ENCODE measurements at regions not wholly inside any gene's neighbourhood (a gene's known extent, or its start where the extent isn't known, plus 50 kb on each side); places are given as distances from the start of the nearest gene placed in this dataset.

DNA sequence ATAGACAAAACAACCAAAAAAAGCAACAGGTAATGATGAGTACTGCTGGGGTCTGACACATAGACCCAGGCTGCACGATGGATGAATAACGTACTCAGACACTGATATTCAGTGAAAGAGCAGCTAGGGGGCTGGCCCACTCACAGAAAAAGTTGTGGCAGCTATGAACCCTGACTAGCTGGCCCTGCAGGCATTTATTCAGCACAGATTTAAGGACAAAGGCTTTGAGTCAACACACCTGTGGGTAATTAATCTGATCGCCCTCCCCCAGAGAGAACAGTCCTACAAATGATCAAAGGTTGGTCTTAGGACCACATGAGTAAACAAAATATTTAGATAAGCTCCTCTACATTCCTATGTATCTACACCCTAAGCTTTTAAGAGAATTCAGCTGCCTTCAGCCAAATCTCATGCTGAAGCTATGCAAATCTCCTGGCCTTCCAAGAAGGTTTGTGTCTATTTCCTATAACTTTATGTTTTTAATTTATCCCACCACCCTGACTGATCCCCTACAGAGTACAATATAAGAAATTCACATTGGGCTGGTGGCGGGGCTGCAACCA, 81.7 kb upstream of the NXT1 start:
- Histone ChIP-seq H3K4me3 (no peak overlapping the region), H3K4me1 (no peaks in the 10 kb centered on the region), H3K27me3 (ENCODE audit: low read depth) (no peaks in the 10 kb centered on the region), H3K36me3 (replicated peaks) (no peaks in the 10 kb centered on the region), H3K9me3 (no peaks in the 10 kb centered on the region)
- in situ Hi-C loops (cut with MboI; ENCODE audit: low sequenced_read_pairs): no loop called here
- no peak for DNase-seq (ENCODE audit: low spot score in 2 of 2)

DNA sequence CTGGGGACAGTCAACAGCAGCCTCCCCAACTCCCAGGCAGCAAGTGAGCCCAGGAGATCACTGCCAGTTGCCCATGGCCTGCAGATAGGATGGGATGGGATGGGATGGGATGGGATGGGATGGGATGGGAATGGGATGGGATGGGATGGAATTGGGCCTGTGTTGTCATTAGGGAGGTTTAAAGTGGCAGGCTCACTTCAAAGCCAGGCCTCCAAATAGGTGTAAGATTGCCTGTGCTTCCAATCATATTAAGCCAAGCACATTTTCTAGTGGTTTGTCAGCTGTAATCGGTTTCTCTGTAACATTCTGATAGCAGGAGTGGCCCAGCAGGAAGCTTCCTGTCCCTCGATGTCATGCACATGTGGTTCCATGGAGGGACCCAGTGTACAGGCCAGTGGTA, 82.7 kb upstream of the NXT1 start:
- no peak for DNase-seq (ENCODE audit: low spot score in 2 of 2)
- no peaks in the 10 kb centered on the region for H3K9me3 ChIP-seq
- no peaks in the 10 kb centered on the region for H3K36me3 ChIP-seq (replicated peaks)
- no peak overlapping the region for H3K4me3 ChIP-seq
- H3K27me3 ChIP-seq (ENCODE audit: low read depth): no peaks in the 10 kb centered on the region
- H3K4me1 ChIP-seq: no peaks in the 10 kb centered on the region
- in situ Hi-C loops (cut with MboI; ENCODE audit: low sequenced_read_pairs): no loop called here

DNA sequence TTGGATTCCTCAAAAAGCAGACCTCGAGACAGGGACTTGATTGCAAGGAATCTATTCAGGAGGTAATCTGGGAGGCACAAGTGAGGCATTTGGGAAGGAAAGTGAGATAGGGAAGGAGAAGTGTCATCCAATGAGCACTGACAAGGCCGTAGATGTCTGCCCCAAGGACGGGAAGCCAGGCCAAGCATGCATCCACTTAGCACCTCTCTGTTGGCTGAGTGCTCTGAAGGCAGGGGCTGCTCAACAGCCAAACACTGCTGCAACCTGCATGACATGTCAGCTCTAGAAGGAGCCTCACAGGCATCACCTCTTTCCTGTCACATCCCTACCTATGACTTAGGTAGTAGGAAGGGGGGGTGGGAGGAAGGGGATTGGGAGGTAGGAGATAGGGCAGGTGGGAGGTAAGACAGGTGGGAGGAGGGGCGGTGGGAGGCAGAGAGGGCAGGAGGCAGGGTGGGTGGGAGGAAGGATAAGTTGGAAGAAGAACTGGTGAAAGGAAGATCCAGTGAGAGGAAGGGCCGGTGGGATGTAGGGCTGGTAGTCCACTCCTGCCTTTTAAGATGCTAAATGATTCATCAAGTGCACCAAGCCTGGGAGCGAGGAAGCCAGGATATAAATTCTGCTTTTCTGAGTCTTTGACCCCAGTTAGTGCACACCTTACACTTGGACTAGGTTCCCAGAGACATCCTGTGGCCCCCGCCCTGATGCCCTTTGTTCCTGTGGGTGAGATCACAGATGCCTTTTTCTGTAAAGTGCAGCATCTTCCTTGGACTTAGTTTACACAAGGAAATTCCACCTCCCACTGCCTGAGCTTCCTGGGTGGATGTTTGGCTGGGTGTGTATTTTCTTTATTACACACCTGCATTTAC, 83.8 kb upstream of the NXT1 start:
- Histone ChIP-seq H3K27me3 (ENCODE audit: low read depth) (no peaks in the 10 kb centered on the region), H3K9me3 (no peaks in the 10 kb centered on the region), H3K4me3 (no peak overlapping the region), H3K36me3 (replicated peaks) (no peaks in the 10 kb centered on the region), H3K4me1 (no peaks in the 10 kb centered on the region)
- DNase-seq (ENCODE audit: low spot score in 2 of 2): no peak
- in situ Hi-C loops (cut with MboI; ENCODE audit: low sequenced_read_pairs): no loop called here

DNA sequence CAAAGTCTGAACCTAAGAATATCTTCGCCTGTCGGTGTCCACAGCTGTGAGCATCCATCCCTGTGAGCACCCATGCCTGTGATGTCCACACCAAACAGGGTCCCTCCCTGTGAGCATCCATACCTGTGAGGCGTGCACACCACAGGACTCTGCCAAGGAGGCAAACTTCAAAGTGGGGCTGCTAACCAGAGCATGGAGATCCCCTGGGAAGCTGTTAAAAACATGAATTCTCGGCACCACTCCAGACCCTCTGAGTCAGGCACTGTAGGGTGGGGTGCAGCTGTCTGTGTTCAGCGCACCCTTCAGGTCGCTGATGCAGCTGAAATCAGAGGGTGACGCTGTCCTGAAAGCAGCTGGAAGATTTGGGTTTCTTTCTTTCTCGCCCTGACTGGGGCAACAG, 85.4 kb upstream of the NXT1 start:
- H3K9me3 ChIP-seq: no peaks in the 10 kb centered on the region
- H3K36me3 ChIP-seq (replicated peaks): no peaks in the 10 kb centered on the region
- H3K4me1 ChIP-seq: no peaks in the 10 kb centered on the region
- no peaks in the 10 kb centered on the region for H3K27me3 ChIP-seq (ENCODE audit: low read depth)
- in situ Hi-C loops (cut with MboI; ENCODE audit: low sequenced_read_pairs): no loop called here
- no peak overlapping the region for H3K4me3 ChIP-seq
- no peak for DNase-seq (ENCODE audit: low spot score in 2 of 2)

DNA sequence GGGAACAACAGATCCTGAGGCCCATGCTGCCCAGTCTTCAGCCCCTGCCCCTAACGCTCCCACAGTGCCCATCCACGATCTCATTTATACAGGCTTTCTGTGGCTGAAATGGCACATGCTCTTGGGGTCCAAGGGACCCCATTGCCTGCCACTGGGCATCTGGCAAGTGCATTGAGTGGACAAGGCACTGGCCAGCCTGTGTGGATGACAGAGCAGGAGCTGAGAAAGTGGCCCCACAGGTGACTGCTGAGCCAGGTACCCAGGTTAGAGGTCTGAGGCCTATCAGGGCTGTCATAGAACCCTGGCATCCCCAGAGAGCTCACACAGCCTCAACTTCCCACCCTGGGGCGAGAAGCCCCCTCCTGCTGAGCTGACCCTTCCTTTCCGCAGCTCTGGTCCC, 86.0 kb upstream of the NXT1 start:
- Histone ChIP-seq H3K27me3 (ENCODE audit: low read depth) (no peaks in the 10 kb centered on the region), H3K4me1 (no peaks in the 10 kb centered on the region), H3K4me3 (no peak overlapping the region), H3K36me3 (replicated peaks) (no peaks in the 10 kb centered on the region), H3K9me3 (no peaks in the 10 kb centered on the region)
- DNase-seq (ENCODE audit: low spot score in 2 of 2): no peak
- in situ Hi-C loops (cut with MboI; ENCODE audit: low sequenced_read_pairs): no loop called here

DNA sequence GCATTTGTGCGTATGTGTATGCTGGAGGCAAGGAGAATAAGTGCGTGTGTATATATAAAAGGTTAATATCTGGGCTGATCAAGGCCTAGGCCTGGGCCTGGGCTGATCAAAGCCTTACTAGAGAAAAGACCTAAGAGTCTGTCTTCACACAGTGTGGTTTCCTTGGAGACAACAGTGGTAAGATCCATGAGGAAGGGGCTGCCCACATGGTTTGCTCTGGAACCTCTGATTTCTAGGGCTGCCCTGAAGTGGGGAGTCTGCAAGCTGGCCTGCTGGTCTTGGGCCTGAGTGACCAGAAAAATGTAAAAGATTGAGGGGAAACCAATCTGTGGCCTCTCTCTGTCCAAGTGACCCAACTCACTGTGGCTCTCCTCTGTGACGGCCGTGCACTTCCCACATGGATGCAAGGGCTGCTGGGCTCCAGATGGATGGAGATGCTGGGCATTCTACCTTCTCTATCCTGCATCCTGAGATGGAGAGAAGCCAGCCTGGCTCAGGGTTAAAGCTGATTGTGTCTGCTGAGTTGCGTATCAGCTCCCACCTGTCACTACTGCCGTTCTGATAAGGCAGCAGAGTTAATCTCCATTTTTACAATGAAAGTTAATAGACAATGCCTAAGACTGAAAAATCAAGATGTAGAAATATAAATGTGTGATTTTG, 90.3 kb upstream of the NXT1 start:
- DNase-seq (ENCODE audit: low spot score in 2 of 2): no peak
- Histone ChIP-seq H3K27me3 (ENCODE audit: low read depth) (no peaks in the 10 kb centered on the region), H3K9me3 (no peaks in the 10 kb centered on the region), H3K4me3 (no peak overlapping the region), H3K4me1 (no peaks in the 10 kb centered on the region), H3K36me3 (replicated peaks) (no peaks in the 10 kb centered on the region)
- in situ Hi-C loops (cut with MboI; ENCODE audit: low sequenced_read_pairs): no loop called here

DNA sequence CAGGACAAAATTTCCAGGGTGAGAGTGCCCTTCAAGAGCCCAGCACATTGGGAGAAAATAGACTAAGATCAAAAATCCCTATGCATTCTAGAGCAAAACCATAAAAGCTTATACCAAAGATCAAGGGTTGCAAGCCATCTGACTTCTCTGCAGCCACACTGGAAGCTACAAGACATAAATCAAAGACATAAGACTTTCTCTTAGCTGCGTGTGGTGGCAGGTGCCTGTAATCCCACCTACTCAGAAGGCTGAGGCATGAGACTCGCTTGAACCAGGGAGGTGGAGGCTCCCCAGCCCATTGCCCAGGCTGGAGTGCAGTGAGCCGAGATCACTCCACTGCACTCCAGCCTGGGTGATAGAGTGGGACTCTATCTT, 91.9 kb upstream of the NXT1 start:
- H3K4me1 ChIP-seq: no peaks in the 10 kb centered on the region
- in situ Hi-C loops (cut with MboI; ENCODE audit: low sequenced_read_pairs): no loop called here
- no peaks in the 10 kb centered on the region for H3K27me3 ChIP-seq (ENCODE audit: low read depth)
- H3K9me3 ChIP-seq: no peaks in the 10 kb centered on the region
- DNase-seq (ENCODE audit: low spot score in 2 of 2): no peak
- no peaks in the 10 kb centered on the region for H3K36me3 ChIP-seq (replicated peaks)
- H3K4me3 ChIP-seq: no peak overlapping the region

DNA sequence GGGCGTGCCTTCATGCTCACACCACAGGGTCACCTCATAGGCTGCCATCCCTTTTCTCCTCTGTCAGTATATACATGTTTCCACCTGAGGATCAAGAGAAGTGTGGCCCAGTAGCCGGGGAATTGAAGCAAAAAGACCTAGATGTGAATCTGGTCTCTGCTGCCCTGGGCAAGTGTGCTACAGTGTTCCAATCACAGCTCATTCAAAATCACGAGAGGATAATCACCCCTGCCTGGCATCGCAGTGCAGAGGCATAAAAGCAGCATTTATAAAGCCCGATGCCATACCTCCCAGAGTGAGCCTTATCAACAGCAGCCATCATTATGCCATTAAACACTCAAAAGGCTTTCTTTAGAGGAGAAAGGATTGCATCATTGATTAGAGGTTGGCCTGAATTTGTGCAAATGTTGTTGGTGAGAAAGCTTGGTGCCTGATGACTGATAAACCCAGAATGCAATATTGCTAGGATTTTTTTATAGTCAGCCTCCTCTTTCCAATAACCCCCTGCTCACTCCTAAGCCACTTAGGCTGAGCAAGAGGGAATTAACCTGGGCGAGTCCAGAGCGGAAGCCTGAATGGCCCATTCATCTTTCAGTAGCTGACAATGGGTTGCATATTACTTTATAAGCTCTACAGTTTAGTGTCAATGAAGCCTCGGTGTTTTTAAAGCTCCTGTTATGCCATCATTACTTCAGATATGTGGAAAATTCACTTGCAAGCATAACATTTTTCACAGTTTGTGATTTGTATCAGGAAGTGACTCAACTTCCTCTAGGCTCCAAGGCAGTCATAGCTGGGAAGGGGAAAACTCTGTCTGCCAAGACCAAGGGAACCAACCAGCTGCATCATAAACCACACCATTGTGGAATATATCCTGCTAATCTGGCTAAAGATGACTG, 92.5 kb upstream of the NXT1 start:
- Histone ChIP-seq H3K36me3 (replicated peaks) (no peaks in the 10 kb centered on the region), H3K9me3 (no peaks in the 10 kb centered on the region), H3K4me3 (no peak overlapping the region), H3K4me1 (no peaks in the 10 kb centered on the region), H3K27me3 (ENCODE audit: low read depth) (no peaks in the 10 kb centered on the region)
- in situ Hi-C loops (cut with MboI; ENCODE audit: low sequenced_read_pairs): no loop called here
- no peak for DNase-seq (ENCODE audit: low spot score in 2 of 2)

DNA sequence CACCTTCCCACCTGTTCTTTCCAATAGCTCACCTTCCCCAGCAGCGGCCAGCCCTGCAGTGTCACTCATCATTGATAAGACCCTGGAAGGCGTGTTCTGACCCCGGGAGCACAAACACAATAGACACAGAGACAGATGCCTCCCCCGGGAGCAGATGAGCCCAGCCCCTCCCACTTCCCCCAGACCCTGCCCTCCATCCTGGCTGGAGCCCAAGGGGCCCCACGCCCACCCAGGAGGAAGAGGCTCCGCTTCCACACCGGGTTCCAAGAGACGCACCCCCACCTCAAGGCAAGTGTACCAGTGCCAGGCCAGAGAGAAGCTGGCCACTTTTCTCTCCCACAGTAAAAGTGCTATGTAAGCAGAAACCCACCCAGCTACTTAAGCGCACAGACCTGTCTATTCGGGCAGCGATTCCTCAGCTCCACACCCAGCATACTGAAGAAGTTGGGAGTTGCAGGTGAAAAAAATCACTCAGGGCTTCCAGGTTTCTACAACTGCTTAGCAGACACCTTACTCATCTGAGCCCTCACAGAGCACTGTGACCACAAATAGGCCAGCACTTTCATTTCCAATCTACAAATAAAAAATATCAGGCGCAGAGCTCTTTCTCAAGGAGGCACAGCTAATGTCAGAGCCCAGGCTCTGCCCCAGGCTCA, 93.4 kb upstream of the NXT1 start:
- Histone ChIP-seq H3K4me1 (no peaks in the 10 kb centered on the region), H3K9me3 (no peaks in the 10 kb centered on the region), H3K27me3 (ENCODE audit: low read depth) (no peaks in the 10 kb centered on the region), H3K4me3 (no peak overlapping the region), H3K36me3 (replicated peaks) (no peaks in the 10 kb centered on the region)
- in situ Hi-C loops (cut with MboI; ENCODE audit: low sequenced_read_pairs): no loop called here
- DNase-seq (ENCODE audit: low spot score in 2 of 2): no peak

DNA sequence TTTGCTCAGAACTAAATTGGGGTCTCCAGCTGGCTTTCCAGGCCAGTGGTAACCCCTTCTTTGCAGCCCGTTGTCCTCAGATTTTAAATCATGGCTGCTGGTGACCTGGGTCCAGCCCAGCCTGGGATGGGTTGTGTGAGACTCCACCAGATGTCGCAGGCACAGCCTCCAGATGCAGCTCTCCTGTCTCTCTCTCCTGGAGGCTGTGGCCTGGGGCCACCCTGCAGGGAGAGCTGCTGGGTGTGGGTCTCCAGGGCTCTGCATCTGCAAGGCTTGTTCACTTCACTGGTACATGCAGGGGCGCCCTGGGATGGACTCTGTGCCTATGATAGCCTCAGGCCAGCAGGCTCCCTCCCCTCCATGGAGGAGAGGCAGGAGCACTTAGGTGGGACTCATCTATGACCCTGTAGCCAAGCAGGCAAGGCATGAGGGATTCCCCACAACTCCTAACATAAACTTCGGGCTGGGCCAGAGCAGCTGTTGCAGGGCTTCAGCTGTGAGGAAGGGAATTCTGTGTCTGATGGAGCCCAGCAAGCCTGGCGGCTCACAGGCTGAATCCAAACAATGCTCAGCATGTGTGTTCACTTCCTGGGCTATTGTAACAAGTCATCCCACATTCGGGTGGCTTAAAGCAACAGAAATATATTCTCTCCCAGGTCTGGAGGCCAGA, 94.7 kb upstream of the NXT1 start:
- Histone ChIP-seq H3K9me3 (no peaks in the 10 kb centered on the region), H3K27me3 (ENCODE audit: low read depth) (no peaks in the 10 kb centered on the region), H3K36me3 (replicated peaks) (no peaks in the 10 kb centered on the region), H3K4me3 (no peak overlapping the region), H3K4me1 (no peaks in the 10 kb centered on the region)
- in situ Hi-C loops (cut with MboI; ENCODE audit: low sequenced_read_pairs): no loop called here
- DNase-seq (ENCODE audit: low spot score in 2 of 2): no peak

DNA sequence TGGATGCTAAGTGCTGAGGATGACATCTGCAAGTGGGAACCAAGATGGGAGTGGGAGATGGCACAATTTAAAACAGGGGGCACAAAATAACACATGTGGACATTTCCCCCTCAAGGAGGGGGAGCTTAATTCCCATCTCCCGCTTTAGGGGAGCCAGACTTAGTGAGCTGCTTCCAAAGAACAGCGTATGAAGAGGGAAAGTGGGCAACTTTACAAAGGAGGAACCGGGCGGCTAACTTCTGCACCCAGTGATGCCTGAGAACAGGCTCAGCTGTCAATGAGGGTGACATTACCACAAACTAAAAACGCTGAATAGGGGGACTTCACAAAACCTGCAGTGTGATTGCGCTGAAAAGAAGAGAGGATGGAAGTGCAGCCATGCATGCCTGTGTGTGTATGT, 95.5 kb upstream of the NXT1 start:
- in situ Hi-C loops (cut with MboI; ENCODE audit: low sequenced_read_pairs): no loop called here
- Histone ChIP-seq H3K36me3 (replicated peaks) (no peaks in the 10 kb centered on the region), H3K27me3 (ENCODE audit: low read depth) (no peaks in the 10 kb centered on the region), H3K4me3 (no peak overlapping the region), H3K4me1 (no peaks in the 10 kb centered on the region), H3K9me3 (no peaks in the 10 kb centered on the region)
- DNase-seq (ENCODE audit: low spot score in 2 of 2): no peak

DNA sequence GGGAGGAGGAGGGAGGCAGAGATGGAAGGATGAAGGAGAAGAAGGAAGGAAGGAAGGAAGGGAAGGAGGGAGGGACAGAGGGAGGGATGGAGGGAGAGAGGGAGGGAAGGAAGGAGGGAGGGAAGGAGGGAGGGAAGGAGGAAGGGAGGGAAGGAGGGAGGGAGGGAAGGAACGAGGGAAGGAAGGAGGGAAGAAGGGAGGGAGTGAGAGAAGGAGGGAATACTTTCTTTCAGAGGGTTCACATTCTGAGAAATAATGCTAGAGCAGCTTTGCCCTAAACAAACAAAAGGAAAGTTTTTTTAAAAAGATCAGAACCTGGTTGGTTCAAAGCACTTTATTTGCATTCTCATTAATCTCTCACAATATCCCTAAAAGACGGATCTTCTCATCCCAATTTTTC, 96.1 kb upstream of the NXT1 start:
- Histone ChIP-seq H3K27me3 (ENCODE audit: low read depth) (no peaks in the 10 kb centered on the region), H3K36me3 (replicated peaks) (no peaks in the 10 kb centered on the region), H3K4me3 (no peak overlapping the region), H3K9me3 (no peaks in the 10 kb centered on the region), H3K4me1 (no peaks in the 10 kb centered on the region)
- DNase-seq (ENCODE audit: low spot score in 2 of 2): no peak
- in situ Hi-C loops (cut with MboI; ENCODE audit: low sequenced_read_pairs): no loop called here

DNA sequence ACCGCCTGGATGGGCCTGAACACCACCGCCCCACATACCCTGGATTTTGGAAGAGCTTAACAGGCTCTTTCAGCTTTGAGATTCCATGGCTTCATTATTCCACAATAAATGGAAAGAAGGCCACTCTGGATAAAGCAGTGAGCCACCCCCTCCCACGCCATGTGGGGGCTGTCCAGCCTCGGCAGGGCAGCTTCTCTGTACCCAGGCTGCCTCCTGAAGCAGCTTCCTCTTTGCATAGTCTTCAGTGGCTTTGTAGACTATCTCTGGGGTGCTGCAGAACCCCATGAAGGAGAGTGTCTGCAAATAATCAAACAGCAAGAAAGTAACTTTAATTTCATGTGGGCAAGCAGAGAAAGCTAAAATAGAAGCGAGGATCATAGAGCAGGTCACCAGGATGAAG, 96.6 kb upstream of the NXT1 start:
- Histone ChIP-seq H3K4me1 (no peaks in the 10 kb centered on the region), H3K4me3 (no peak overlapping the region), H3K9me3 (no peaks in the 10 kb centered on the region), H3K36me3 (replicated peaks) (no peaks in the 10 kb centered on the region), H3K27me3 (ENCODE audit: low read depth) (no peaks in the 10 kb centered on the region)
- in situ Hi-C loops (cut with MboI; ENCODE audit: low sequenced_read_pairs): no loop called here
- DNase-seq (ENCODE audit: low spot score in 2 of 2): no peak
